ENCODE measurements at regions not wholly inside any gene's neighbourhood (a gene's known extent, or its start where the extent isn't known, plus 50 kb on each side); places are given as distances from the start of the nearest gene placed in this dataset.

- DNase-seq: no peak
Measured at GRCh38 chrX:147710301-147710700, 201.4 kb upstream of the FMR1 start.

GRCh38 chrX:147733369-147733768 lies 178.3 kb upstream of the FMR1 start:
- no peak for DNase-seq

GRCh38 chrX:147735364-147735763 lies 176.4 kb upstream of the FMR1 start:
- no peak for DNase-seq

GRCh38 chrX:147736045-147736444 lies 175.7 kb upstream of the FMR1 start:
- DNase-seq: no peak

GRCh38 chrX:147737690-147738089 lies 174.0 kb upstream of the FMR1 start:
- DNase-seq: no peak

GRCh38 chrX:147738265-147738664 lies 173.5 kb upstream of the FMR1 start:
- DNase-seq: peak; percentile 1

- DNase-seq: no peak
Measured at GRCh38 chrX:147739196-147739595, 172.5 kb upstream of the FMR1 start.

- DNase-seq: no peak
Measured at GRCh38 chrX:147741776-147742175, 169.9 kb upstream of the FMR1 start.

- DNase-seq: no peak
Measured at GRCh38 chrX:147749308-147749707, 162.4 kb upstream of the FMR1 start.

- no peak for DNase-seq
Measured at GRCh38 chrX:147757750-147758149, 154.0 kb upstream of the FMR1 start.

- no peak for DNase-seq
Measured at GRCh38 chrX:147763131-147763530, 148.6 kb upstream of the FMR1 start.

GRCh38 chrX:147764868-147765267 lies 146.9 kb upstream of the FMR1 start:
- DNase-seq: no peak

GRCh38 chrX:147770858-147771257 lies 140.9 kb upstream of the FMR1 start:
- no peak for DNase-seq

- DNase-seq: no peak
Measured at GRCh38 chrX:147776988-147777387, 134.7 kb upstream of the FMR1 start.

- DNase-seq: no peak
Measured at GRCh38 chrX:147779173-147779572, 132.5 kb upstream of the FMR1 start.

- DNase-seq: no peak
Measured at GRCh38 chrX:147781844-147782243, 129.9 kb upstream of the FMR1 start.

- no peak for DNase-seq
Measured at GRCh38 chrX:147788641-147789350, 122.9 kb upstream of the FMR1 start.

GRCh38 chrX:147800663-147801062 lies 111.1 kb upstream of the FMR1 start:
- no peak for DNase-seq

GRCh38 chrX:147803948-147804347 lies 107.8 kb upstream of the FMR1 start:
- peak; percentile 1 for DNase-seq

GRCh38 chrX:147811803-147812202 lies 99.9 kb upstream of the FMR1 start:
- no peak for DNase-seq

- no peak for DNase-seq
Measured at GRCh38 chrX:147827070-147827469, 84.6 kb upstream of the FMR1 start.

GRCh38 chrX:147828719-147829118 lies 83.0 kb upstream of the FMR1 start:
- no peak for DNase-seq

GRCh38 chrX:147832707-147833348 lies 78.9 kb upstream of the FMR1 start:
- no peak for DNase-seq

GRCh38 chrX:147838465-147839131 lies 73.1 kb upstream of the FMR1 start:
- DNase-seq: no peak
